HEK293T (cell line): ENCODE measurements at regions not wholly inside any gene's neighbourhood (a gene's known extent, or its start where the extent isn't known, plus 50 kb on each side); places are given as distances from the start of the nearest gene placed in this dataset.

Source experiments
- ARNT ChIP-seq: fragments of 450-650 bp; IDR thresholded peaks from 2 replicates; pipeline ENCODE4 v1.6.1; 2017; ENCODE audit warnings: mild to moderate bottlenecking
- CTBP1 ChIP-seq: fragments of 450-650 bp; IDR thresholded peaks from 2 replicates; pipeline ENCODE4 v1.6.1; 2016; ENCODE audit warnings: borderline replicate concordance
- ELF4 ChIP-seq: fragments of 450-650 bp; IDR thresholded peaks from 2 replicates; pipeline ENCODE4 v1.6.1; 2017; ENCODE audit warnings: antibody characterized with exemption
- FOXA1 ChIP-seq: fragments of 450-650 bp; IDR thresholded peaks from 2 replicates; pipeline ENCODE4 v1.6.1; 2016; ENCODE audit warnings: mild to moderate bottlenecking
- SUZ12 ChIP-seq: fragments of 450-650 bp; IDR thresholded peaks from 2 replicates; pipeline ENCODE4 v1.6.1; 2016; ENCODE audit warnings: mild to moderate bottlenecking
- TARDBP ChIP-seq: fragments of 450-650 bp; IDR thresholded peaks from 2 replicates; pipeline ENCODE4 v1.6.1; 2016
- TF ChIP-seq, protein P1 (sequence below): fragments of 450-650 bp; IDR thresholded peaks from 2 replicates; pipeline ENCODE4 v1.6.1; 2016

DNA sequence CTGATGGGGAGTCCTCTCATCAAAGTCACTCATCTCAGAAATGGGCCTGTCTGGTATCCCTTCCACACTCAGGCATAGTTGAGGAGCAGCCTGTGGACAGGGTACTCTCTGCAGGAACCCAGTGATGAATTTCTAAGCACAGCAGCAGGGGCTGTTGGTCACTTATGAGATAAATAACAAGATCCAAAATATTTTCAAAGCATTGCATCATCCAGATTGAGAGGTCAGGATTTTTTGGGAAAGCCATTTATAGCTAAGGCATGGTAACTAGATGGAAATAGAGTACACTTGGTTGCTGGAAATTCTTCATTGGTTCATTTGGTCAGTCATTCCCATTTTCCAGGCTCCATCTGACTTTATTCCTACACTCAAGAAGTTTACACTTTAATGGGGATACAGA is 246.8 kb upstream of the RAI14 start:
- TF ChIP-seq CTBP1 (no peak), TARDBP (no peak), ELF4 (no peak), FOXA1 (no peak), SUZ12 (no peak), ARNT (no peak)
- TF ChIP-seq, protein P1, sequence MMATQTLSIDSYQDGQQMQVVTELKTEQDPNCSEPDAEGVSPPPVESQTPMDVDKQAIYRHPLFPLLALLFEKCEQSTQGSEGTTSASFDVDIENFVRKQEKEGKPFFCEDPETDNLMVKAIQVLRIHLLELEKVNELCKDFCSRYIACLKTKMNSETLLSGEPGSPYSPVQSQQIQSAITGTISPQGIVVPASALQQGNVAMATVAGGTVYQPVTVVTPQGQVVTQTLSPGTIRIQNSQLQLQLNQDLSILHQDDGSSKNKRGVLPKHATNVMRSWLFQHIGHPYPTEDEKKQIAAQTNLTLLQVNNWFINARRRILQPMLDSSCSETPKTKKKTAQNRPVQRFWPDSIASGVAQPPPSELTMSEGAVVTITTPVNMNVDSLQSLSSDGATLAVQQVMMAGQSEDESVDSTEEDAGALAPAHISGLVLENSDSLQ: no peak
